Tibial artery (tissue), 4 donors: ENCODE measurements at regions not wholly inside any gene's neighbourhood (a gene's known extent, or its start where the extent isn't known, plus 50 kb on each side); places are given as distances from the start of the nearest gene placed in this dataset.

ENCODE experiments used
- DNase-seq, 2 donors: peaks; one replicate each; pipeline ENCODE4 v3.0.0-alpha.2; 2019
- H3K27ac ChIP-seq, 2 donors: fragments of 200-600 bp; sonication (generic) in 1 of 2; 1 replicate in 1 of 2; 2 replicates in 1 of 2; pipeline ENCODE4 v1.5.1; 2018 to 2019; ENCODE audit warnings: mild to moderate bottlenecking in 1 of 2
- H3K27me3 ChIP-seq, 2 donors: fragments of 200-600 bp; sonication (generic) in 1 of 2; one replicate each; pipeline versions ENCODE4 v1.5.1 to v1.6.0; 2016 to 2019
- H3K36me3 ChIP-seq, 3 donors: fragments of 200-600 bp; sonication (generic) in 2 of 3; one replicate each; pipeline ENCODE4 v1.5.1; 2016 to 2019; ENCODE audit warnings: mild to moderate bottlenecking in 2 of 3
- H3K4me1 ChIP-seq, 4 donors: fragments of 200-600 bp; sonication (generic) in 2 of 4; 1 replicate in 3 of 4; 2 replicates in 1 of 4; pipeline ENCODE4 v1.5.1; 2016 to 2019
- H3K4me3 ChIP-seq, 2 donors: fragments of 200-600 bp; sonication (generic) in 1 of 2; 1 replicate in 1 of 2; 2 replicates in 1 of 2; pipeline ENCODE4 v1.5.1; 2018 to 2019; ENCODE audit warnings: mild to moderate bottlenecking in 2 of 2
- H3K9me3 ChIP-seq, 3 donors: fragments of 200-600 bp; sonication (generic) in 1 of 3; one replicate each; pipeline ENCODE4 v1.5.1; 2016 to 2019
- intact Hi-C: fragments of 100-400 bp; cut with DNase I; formaldehyde crosslinking; loops from one replicate; pipeline ENCODE4 v1.15.0; 2023; ENCODE audit warnings: low total_unique reads
- TF ChIP-seq, protein P1 (sequence below), 2 experiments: fragments of 200-600 bp in 1 of 2; fragments of 450-650 bp in 1 of 2; IDR thresholded peaks; one replicate each; pipeline ENCODE4 v1.5.1; 2017 to 2019; ENCODE audit warnings: antibody characterized with exemption in 2 of 2, mild to moderate bottlenecking in 1 of 2, moderate library complexity in 1 of 2

DNA sequence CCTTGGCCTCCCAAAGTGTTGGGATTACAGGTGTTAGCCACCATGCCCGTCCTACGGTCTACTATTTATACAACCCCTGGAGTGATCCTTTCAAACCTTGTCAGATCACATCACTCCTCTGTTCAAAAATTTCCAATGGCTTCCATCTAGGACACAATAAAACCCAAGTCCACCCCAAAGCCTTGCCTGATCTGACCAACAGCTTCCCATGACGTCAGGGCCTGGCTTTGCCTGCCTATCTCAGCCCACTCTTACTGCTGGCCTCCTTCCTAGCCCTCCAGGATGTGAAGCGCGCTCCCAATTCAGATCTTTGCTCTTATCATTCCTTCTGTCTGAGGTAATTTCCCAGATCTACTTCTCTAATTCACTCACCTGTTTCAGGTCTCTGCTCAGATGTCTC is 128.4 kb downstream of the LINC00237 start:
- Histone ChIP-seq H3K4me3 (no peak overlapping the region), H3K4me1 (no peaks in the 10 kb centered on the region), H3K27me3 (peaks cover 0 to 2% of the 10 kb centered on the region in 2 donors), H3K36me3 (no peaks in the 10 kb centered on the region), H3K9me3 (no peaks in the 10 kb centered on the region), H3K27ac (no peak overlapping the region)
- no peak for DNase-seq
- TF ChIP-seq, protein P1, sequence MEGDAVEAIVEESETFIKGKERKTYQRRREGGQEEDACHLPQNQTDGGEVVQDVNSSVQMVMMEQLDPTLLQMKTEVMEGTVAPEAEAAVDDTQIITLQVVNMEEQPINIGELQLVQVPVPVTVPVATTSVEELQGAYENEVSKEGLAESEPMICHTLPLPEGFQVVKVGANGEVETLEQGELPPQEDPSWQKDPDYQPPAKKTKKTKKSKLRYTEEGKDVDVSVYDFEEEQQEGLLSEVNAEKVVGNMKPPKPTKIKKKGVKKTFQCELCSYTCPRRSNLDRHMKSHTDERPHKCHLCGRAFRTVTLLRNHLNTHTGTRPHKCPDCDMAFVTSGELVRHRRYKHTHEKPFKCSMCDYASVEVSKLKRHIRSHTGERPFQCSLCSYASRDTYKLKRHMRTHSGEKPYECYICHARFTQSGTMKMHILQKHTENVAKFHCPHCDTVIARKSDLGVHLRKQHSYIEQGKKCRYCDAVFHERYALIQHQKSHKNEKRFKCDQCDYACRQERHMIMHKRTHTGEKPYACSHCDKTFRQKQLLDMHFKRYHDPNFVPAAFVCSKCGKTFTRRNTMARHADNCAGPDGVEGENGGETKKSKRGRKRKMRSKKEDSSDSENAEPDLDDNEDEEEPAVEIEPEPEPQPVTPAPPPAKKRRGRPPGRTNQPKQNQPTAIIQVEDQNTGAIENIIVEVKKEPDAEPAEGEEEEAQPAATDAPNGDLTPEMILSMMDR (IDR thresholded peaks at IDR 0.05) = no peak
- intact Hi-C loops = no loop called here

DNA sequence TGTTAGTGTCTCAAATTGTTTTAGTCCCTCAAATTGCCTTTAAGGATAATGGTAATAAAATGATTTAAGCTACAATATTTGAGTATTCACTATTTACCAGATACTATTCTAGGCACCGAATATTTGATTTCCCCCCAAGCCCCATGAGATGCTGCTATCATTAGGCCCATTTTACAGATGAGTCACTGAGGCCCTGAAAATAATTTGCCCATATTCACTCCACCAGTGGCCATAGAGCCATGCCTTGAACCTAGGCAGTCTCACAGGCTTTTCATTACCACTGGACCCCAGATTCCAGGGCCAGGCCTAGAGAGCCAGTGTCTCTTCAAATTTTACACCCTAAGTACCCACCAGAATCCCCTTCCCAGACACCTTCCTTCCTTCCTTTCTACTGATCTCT is 133.7 kb downstream of the LINC00237 start:
- TF ChIP-seq, protein P1 (IDR thresholded peaks at IDR 0.05) = no peak
- no peaks in the 10 kb centered on the region for H3K27me3 ChIP-seq
- H3K36me3 ChIP-seq = no peaks in the 10 kb centered on the region
- intact Hi-C loops = no loop called here
- no peak for DNase-seq
- no peak overlapping the region for H3K4me3 ChIP-seq
- H3K4me1 ChIP-seq = no peaks in the 10 kb centered on the region
- H3K9me3 ChIP-seq = no peaks in the 10 kb centered on the region
- no peak overlapping the region for H3K27ac ChIP-seq

DNA sequence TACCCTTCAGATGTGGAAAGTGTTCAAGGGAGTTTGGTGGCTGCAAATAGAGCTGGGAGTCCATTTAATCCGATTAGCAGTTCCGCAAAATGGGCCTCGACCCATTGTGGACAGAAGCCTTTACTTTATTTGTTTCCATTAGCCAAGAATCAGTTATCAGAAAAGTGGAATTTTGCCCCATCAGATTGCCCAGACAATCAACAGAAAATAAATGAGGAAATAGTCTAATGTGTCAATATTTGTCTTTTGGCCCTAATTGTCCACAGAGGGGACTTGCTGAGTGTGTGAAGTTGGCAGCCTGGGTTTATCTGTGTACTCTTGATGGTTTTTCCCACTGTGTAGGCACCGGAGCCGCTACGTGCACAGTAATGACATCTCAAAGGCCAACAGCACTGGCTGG is 134.3 kb downstream of the LINC00237 start:
- H3K4me1 ChIP-seq = no peaks in the 10 kb centered on the region
- no peak overlapping the region for H3K27ac ChIP-seq
- no peaks in the 10 kb centered on the region for H3K36me3 ChIP-seq
- no peaks in the 10 kb centered on the region for H3K9me3 ChIP-seq
- H3K27me3 ChIP-seq = no peaks in the 10 kb centered on the region
- intact Hi-C loops = no loop called here
- no peak overlapping the region for H3K4me3 ChIP-seq
- TF ChIP-seq, protein P1 (IDR thresholded peaks at IDR 0.05) = no peak
- no peak for DNase-seq

DNA sequence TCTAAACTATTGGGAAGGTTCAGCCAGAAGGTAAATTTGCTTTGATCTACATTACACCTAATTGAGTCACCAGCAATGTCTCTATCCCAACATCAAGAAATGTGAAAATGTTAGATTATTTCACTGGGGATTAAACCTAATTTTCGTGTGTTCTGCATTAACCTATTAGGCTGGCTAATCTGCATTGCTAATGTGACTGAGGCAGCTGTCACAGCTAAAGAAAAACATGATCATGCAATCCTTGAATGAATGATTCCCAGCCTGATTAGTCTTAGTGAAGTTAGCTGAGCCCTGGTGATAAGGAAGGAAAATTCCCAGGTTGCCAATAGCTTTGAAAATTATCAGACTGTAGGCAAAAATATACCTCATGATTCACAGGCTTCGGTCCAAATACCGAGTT is 135.3 kb downstream of the LINC00237 start:
- Histone ChIP-seq H3K27ac (no peak overlapping the region), H3K9me3 (no peaks in the 10 kb centered on the region), H3K27me3 (no peaks in the 10 kb centered on the region), H3K4me3 (no peak overlapping the region), H3K36me3 (no peaks in the 10 kb centered on the region), H3K4me1 (no peaks in the 10 kb centered on the region)
- DNase-seq = no peak
- TF ChIP-seq, protein P1 (IDR thresholded peaks at IDR 0.05) = no peak
- intact Hi-C loops = no loop called here

DNA sequence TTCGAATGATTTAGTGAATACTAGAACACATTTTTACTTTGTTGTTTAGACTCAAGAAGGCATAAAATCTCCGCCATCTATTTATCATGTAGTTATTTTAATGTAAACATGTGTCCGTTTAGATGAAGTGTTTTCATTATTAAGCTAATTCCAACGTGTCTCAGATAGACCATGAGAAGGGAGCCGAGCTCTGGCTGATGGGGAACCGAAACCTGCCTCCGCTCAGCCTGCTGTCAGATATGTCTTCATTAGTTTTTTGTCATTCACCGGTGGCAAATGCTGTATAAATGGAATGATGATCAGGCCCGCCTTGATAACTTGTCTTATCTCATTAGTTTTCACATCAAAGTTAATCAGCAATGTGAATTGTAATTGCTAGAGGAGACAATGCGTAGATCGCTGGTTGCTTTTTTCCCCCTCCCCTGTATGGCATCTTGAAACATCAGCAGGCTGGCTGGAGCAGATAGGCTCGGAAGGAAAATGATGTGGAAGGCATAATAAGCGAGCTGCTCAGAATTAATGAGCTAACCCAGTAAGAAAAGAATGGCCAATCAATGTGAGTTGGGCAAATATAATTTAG is 136.4 kb downstream of the LINC00237 start:
- Histone ChIP-seq H3K27me3 (no peaks in the 10 kb centered on the region), H3K4me3 (no peak overlapping the region), H3K36me3 (no peaks in the 10 kb centered on the region), H3K9me3 (no peaks in the 10 kb centered on the region), H3K27ac (no peak overlapping the region), H3K4me1 (no peaks in the 10 kb centered on the region)
- DNase-seq = no peak
- intact Hi-C loops = no loop called here
- TF ChIP-seq, protein P1 (IDR thresholded peaks at IDR 0.05) = no peak
